ENCODE measurements at regions not wholly inside any gene's neighbourhood (a gene's known extent, or its start where the extent isn't known, plus 50 kb on each side); places are given as distances from the start of the nearest gene placed in this dataset.
A peak's percentile ranks its signal among the peaks of the same experiment; 100 is the strongest.

- no CpG with 5 or more reads among the region's 3 CpGs for WGBS (ENCODE audit: insufficient coverage)
- Histone ChIP-seq H3K9me3 (replicated peaks; ENCODE audit: control insufficient read depth, low read depth, low read length) (peaks cover 4% of the 10 kb centered on the region), H3K4me3 (ENCODE audit: low read length) (no peak overlapping the region), H3K27me3 (ENCODE audit: control insufficient read depth, insufficient read depth, low read length) (no peaks in the 10 kb centered on the region), H3K4me1 (ENCODE audit: control insufficient read depth, insufficient read depth, low read length) (no peaks in the 10 kb centered on the region), H3K27ac (ENCODE audit: low read length) (no peak overlapping the region), H3K36me3 (ENCODE audit: control insufficient read depth, insufficient read depth, low read length) (no peaks in the 10 kb centered on the region)
- DNase-seq = no peak
These were observed 1064.3 kb upstream of the EPHA6 start for GRCh38 chr3:95750097-95750496.

- Histone ChIP-seq H3K9me3 (replicated peaks; ENCODE audit: control insufficient read depth, low read depth, low read length) (peaks cover 4% of the 10 kb centered on the region), H3K27ac (ENCODE audit: low read length) (no peak overlapping the region), H3K4me1 (ENCODE audit: control insufficient read depth, insufficient read depth, low read length) (no peaks in the 10 kb centered on the region), H3K27me3 (ENCODE audit: control insufficient read depth, insufficient read depth, low read length) (no peaks in the 10 kb centered on the region), H3K36me3 (ENCODE audit: control insufficient read depth, insufficient read depth, low read length) (no peaks in the 10 kb centered on the region), H3K4me3 (ENCODE audit: low read length) (no peak overlapping the region)
- peak; percentile 2 for DNase-seq
- WGBS (ENCODE audit: insufficient coverage) = no CpG with 5 or more reads among the region's 3 CpGs
These were observed 1062.9 kb upstream of the EPHA6 start for GRCh38 chr3:95751509-95751908.

GRCh38 chr3:95752199-95752598 lies 1062.2 kb upstream of the EPHA6 start:
- Histone ChIP-seq H3K9me3 (replicated peaks; ENCODE audit: control insufficient read depth, low read depth, low read length) (peaks cover 4% of the 10 kb centered on the region), H3K4me1 (ENCODE audit: control insufficient read depth, insufficient read depth, low read length) (no peaks in the 10 kb centered on the region), H3K36me3 (ENCODE audit: control insufficient read depth, insufficient read depth, low read length) (no peaks in the 10 kb centered on the region), H3K27me3 (ENCODE audit: control insufficient read depth, insufficient read depth, low read length) (no peaks in the 10 kb centered on the region), H3K27ac (ENCODE audit: low read length) (no peak overlapping the region), H3K4me3 (ENCODE audit: low read length) (no peak overlapping the region)
- WGBS (ENCODE audit: insufficient coverage) = no CpG with 5 or more reads among the region's 2 CpGs
- no peak for DNase-seq

GRCh38 chr3:95758707-95759106 lies 1055.7 kb upstream of the EPHA6 start:
- Histone ChIP-seq H3K4me1 (ENCODE audit: control insufficient read depth, insufficient read depth, low read length) (no peaks in the 10 kb centered on the region), H3K9me3 (replicated peaks; ENCODE audit: control insufficient read depth, low read depth, low read length) (peaks cover 12% of the 10 kb centered on the region), H3K36me3 (ENCODE audit: control insufficient read depth, insufficient read depth, low read length) (no peaks in the 10 kb centered on the region), H3K27ac (ENCODE audit: low read length) (no peak overlapping the region), H3K27me3 (ENCODE audit: control insufficient read depth, insufficient read depth, low read length) (no peaks in the 10 kb centered on the region), H3K4me3 (ENCODE audit: low read length) (no peak overlapping the region)
- no peak for DNase-seq
- WGBS (ENCODE audit: insufficient coverage) = 65% methylated on average over 2 of the region's 4 CpGs

- H3K36me3 ChIP-seq (ENCODE audit: control insufficient read depth, insufficient read depth, low read length) = no peaks in the 10 kb centered on the region
- no peak for DNase-seq
- 98% methylated on average over 4 of the region's 6 CpGs for WGBS (ENCODE audit: insufficient coverage)
- H3K4me1 ChIP-seq (ENCODE audit: control insufficient read depth, insufficient read depth, low read length) = no peaks in the 10 kb centered on the region
- no peaks in the 10 kb centered on the region for H3K27me3 ChIP-seq (ENCODE audit: control insufficient read depth, insufficient read depth, low read length)
- H3K27ac ChIP-seq (ENCODE audit: low read length) = no peak overlapping the region
- peaks cover 12% of the 10 kb centered on the region for H3K9me3 ChIP-seq (replicated peaks; ENCODE audit: control insufficient read depth, low read depth, low read length)
- H3K4me3 ChIP-seq (ENCODE audit: low read length) = no peak overlapping the region
These were observed 1054.6 kb upstream of the EPHA6 start for GRCh38 chr3:95759614-95760301.

- no peak overlapping the region for H3K4me3 ChIP-seq (ENCODE audit: low read length)
- peaks cover 10% of the 10 kb centered on the region for H3K9me3 ChIP-seq (replicated peaks; ENCODE audit: control insufficient read depth, low read depth, low read length)
These were observed 1038.8 kb upstream of the EPHA6 start for GRCh38 chr3:95775486-95776094.

GRCh38 chr3:95781598-95781997 lies 1032.8 kb upstream of the EPHA6 start:
- no peaks in the 10 kb centered on the region for H3K4me1 ChIP-seq (ENCODE audit: control insufficient read depth, insufficient read depth, low read length)
- H3K4me3 ChIP-seq (ENCODE audit: low read length) = no peak overlapping the region
- no peaks in the 10 kb centered on the region for H3K27me3 ChIP-seq (ENCODE audit: control insufficient read depth, insufficient read depth, low read length)
- H3K27ac ChIP-seq (ENCODE audit: low read length) = no peak overlapping the region
- H3K36me3 ChIP-seq (ENCODE audit: control insufficient read depth, insufficient read depth, low read length) = no peaks in the 10 kb centered on the region
- peaks cover 11% of the 10 kb centered on the region for H3K9me3 ChIP-seq (replicated peaks; ENCODE audit: control insufficient read depth, low read depth, low read length)
- no peak for DNase-seq

More at GRCh38 chr3:95775486-95776094, 1038.8 kb upstream of the EPHA6 start:
- Histone ChIP-seq H3K4me1 (ENCODE audit: control insufficient read depth, insufficient read depth, low read length) (no peaks in the 10 kb centered on the region), H3K27me3 (ENCODE audit: control insufficient read depth, insufficient read depth, low read length) (no peaks in the 10 kb centered on the region), H3K27ac (ENCODE audit: low read length) (no peak overlapping the region), H3K36me3 (ENCODE audit: control insufficient read depth, insufficient read depth, low read length) (no peaks in the 10 kb centered on the region)
- 83% methylated on average over 2 of the region's 5 CpGs for WGBS (ENCODE audit: insufficient coverage)
- no peak for DNase-seq

- no peak for DNase-seq
- H3K4me3 ChIP-seq (ENCODE audit: low read length) = no peak overlapping the region
- no CpG with 5 or more reads among the region's 1 CpG for WGBS (ENCODE audit: insufficient coverage)
- H3K9me3 ChIP-seq (replicated peaks; ENCODE audit: control insufficient read depth, low read depth, low read length) = no peaks in the 10 kb centered on the region
- no peaks in the 10 kb centered on the region for H3K4me1 ChIP-seq (ENCODE audit: control insufficient read depth, insufficient read depth, low read length)
- H3K27me3 ChIP-seq (ENCODE audit: control insufficient read depth, insufficient read depth, low read length) = no peaks in the 10 kb centered on the region
- H3K36me3 ChIP-seq (ENCODE audit: control insufficient read depth, insufficient read depth, low read length) = no peaks in the 10 kb centered on the region
- no peak overlapping the region for H3K27ac ChIP-seq (ENCODE audit: low read length)
These were observed 1025.3 kb upstream of the EPHA6 start for GRCh38 chr3:95789111-95789510.

- Histone ChIP-seq H3K4me3 (ENCODE audit: low read length) (no peak overlapping the region), H3K27me3 (ENCODE audit: control insufficient read depth, insufficient read depth, low read length) (no peaks in the 10 kb centered on the region), H3K36me3 (ENCODE audit: control insufficient read depth, insufficient read depth, low read length) (no peaks in the 10 kb centered on the region), H3K27ac (ENCODE audit: low read length) (no peak overlapping the region), H3K9me3 (replicated peaks; ENCODE audit: control insufficient read depth, low read depth, low read length) (peaks cover 8% of the 10 kb centered on the region), H3K4me1 (ENCODE audit: control insufficient read depth, insufficient read depth, low read length) (no peaks in the 10 kb centered on the region)
- DNase-seq = no peak
- WGBS (ENCODE audit: insufficient coverage) = 100% methylated on average over 1 of the region's 3 CpGs
These were observed 1017.3 kb upstream of the EPHA6 start for GRCh38 chr3:95797081-95797480.

- WGBS (ENCODE audit: insufficient coverage) = no CpG with 5 or more reads among the region's 1 CpG
- DNase-seq = no peak
- Histone ChIP-seq H3K4me1 (ENCODE audit: control insufficient read depth, insufficient read depth, low read length) (no peaks in the 10 kb centered on the region), H3K4me3 (ENCODE audit: low read length) (no peak overlapping the region), H3K27ac (ENCODE audit: low read length) (no peak overlapping the region), H3K9me3 (replicated peaks; ENCODE audit: control insufficient read depth, low read depth, low read length) (peaks cover 8% of the 10 kb centered on the region), H3K27me3 (ENCODE audit: control insufficient read depth, insufficient read depth, low read length) (no peaks in the 10 kb centered on the region), H3K36me3 (ENCODE audit: control insufficient read depth, insufficient read depth, low read length) (no peaks in the 10 kb centered on the region)
These were observed 1015.8 kb upstream of the EPHA6 start for GRCh38 chr3:95798628-95799027.

Data from muscle of leg (tissue), 3 donors.